Neural cell (in vitro differentiated cells): ENCODE measurements at regions not wholly inside any gene's neighbourhood (a gene's known extent, or its start where the extent isn't known, plus 50 kb on each side); places are given as distances from the start of the nearest gene placed in this dataset.

ENCODE experiments used
- H2AFZ ChIP-seq: fragments of 200-600, 300-800 bp; sonication (generic), shearing (Covaris generic); 2 replicates; pipeline ENCODE4 v1.6.0; 2014; ENCODE audit warnings: low read depth, mild to moderate bottlenecking, antibody characterized with exemption, low read length, moderate library complexity
- H3F3A ChIP-seq: fragments of 200-600 bp; shearing (Covaris generic); 2 replicates; pipeline ENCODE4 v1.6.1; 2016; ENCODE audit warnings: mild to moderate bottlenecking, moderate library complexity, mixed read lengths, antibody characterized with exemption, low read length; ENCODE audit not compliant: insufficient read depth, poor library complexity, severe bottlenecking
- H3K27ac ChIP-seq: fragments of 200-600, 300-800 bp; sonication (generic), shearing (Covaris generic); 2 replicates; pipeline ENCODE4 v1.5.1; 2014; ENCODE audit warnings: mild to moderate bottlenecking, low read length, moderate library complexity
- H3K27me3 ChIP-seq: fragments of 300-800, 200-600 bp; sonication (generic), shearing (Covaris generic); 2 replicates; pipeline ENCODE4 v1.6.0; 2014; ENCODE audit warnings: mild to moderate bottlenecking, low read depth, low read length, moderate library complexity; ENCODE audit not compliant: insufficient read depth
- H3K36me3 ChIP-seq: fragments of 300-800, 200-600 bp; sonication (generic), shearing (Covaris generic); 2 replicates; pipeline ENCODE4 v1.5.1; 2014; ENCODE audit warnings: mild to moderate bottlenecking, antibody characterized with exemption, low read length, moderate library complexity; ENCODE audit not compliant: insufficient read depth
- H3K4me2 ChIP-seq: fragments of 300-800, 200-600 bp; sonication (generic), shearing (Covaris generic); 2 replicates; pipeline ENCODE4 v1.6.0; 2014; ENCODE audit warnings: mild to moderate bottlenecking, low read length
- H3K4me3 ChIP-seq: fragments of 300-800, 200-600 bp; sonication (generic), shearing (Covaris generic); 2 replicates; pipeline ENCODE4 v1.5.1; 2014; ENCODE audit warnings: mild to moderate bottlenecking, low read length, moderate library complexity
- H3K79me2 ChIP-seq: fragments of 200-600 bp; shearing (Covaris generic); replicated peaks from 2 replicates; pipeline ENCODE4 v1.6.0; 2014; ENCODE audit warnings: mild to moderate bottlenecking, low read length, moderate library complexity; ENCODE audit not compliant: insufficient read depth
- H3K9ac ChIP-seq: fragments of 300-800, 200-600 bp; sonication (generic), shearing (Covaris generic); 2 replicates; pipeline ENCODE4 v1.6.1; 2016; ENCODE audit warnings: mild to moderate bottlenecking, low read length, mixed read lengths
- H3K9me2 ChIP-seq: fragments of 200-600 bp; shearing (Covaris generic); 2 replicates; pipeline ENCODE4 v1.6.1; 2016; ENCODE audit warnings: mild to moderate bottlenecking, low read length, mixed read lengths; ENCODE audit not compliant: insufficient read depth
- H3K9me3 ChIP-seq: fragments of 200-600, 300-800 bp; sonication (generic), shearing (Covaris generic); 2 replicates; pipeline ENCODE4 v1.6.1; 2016; ENCODE audit warnings: mild to moderate bottlenecking, mixed run types, low read length, moderate library complexity, mixed read lengths
- H4K20me1 ChIP-seq: fragments of 200-600 bp; shearing (Covaris generic); 2 replicates; pipeline ENCODE4 v1.6.1; 2016; ENCODE audit warnings: mild to moderate bottlenecking, mixed run types; ENCODE audit not compliant: insufficient read depth
- EP300 ChIP-seq: fragments of 450-650 bp; conservative IDR thresholded peaks from 2 replicates; pipeline ENCODE4 v1.6.1; 2014; ENCODE audit warnings: antibody characterized with exemption, mild to moderate bottlenecking, moderate library complexity; ENCODE audit not compliant: poor library complexity, severe bottlenecking
- EZH2 ChIP-seq: fragments of 200-600, 300-800 bp; shearing (Covaris generic), sonication (generic); IDR thresholded peaks from 2 replicates; pipeline ENCODE4 v1.6.1; 2014; ENCODE audit warnings: antibody characterized with exemption, low read length, borderline replicate concordance, mild to moderate bottlenecking; ENCODE audit not compliant: insufficient read depth, poor library complexity, severe bottlenecking
- MXI1 ChIP-seq: fragments of 450-650 bp; conservative IDR thresholded peaks from 2 replicates; pipeline ENCODE4 v1.6.1; 2014; ENCODE audit warnings: antibody characterized with exemption, mild to moderate bottlenecking; ENCODE audit not compliant: poor library complexity, severe bottlenecking
- POLR2AphosphoS5 ChIP-seq: IDR thresholded peaks from 2 replicates; pipeline ENCODE4 v1.6.1; 2012
- RAD21 ChIP-seq: fragments of 450-650 bp; conservative IDR thresholded peaks from 2 replicates; pipeline ENCODE4 v1.6.1; 2014; ENCODE audit warnings: antibody characterized with exemption, mild to moderate bottlenecking, moderate library complexity
- SMC3 ChIP-seq: fragments of 450-650 bp; conservative IDR thresholded peaks from 2 replicates; pipeline ENCODE4 v1.6.1; 2014; ENCODE audit warnings: antibody characterized with exemption, mild to moderate bottlenecking, moderate library complexity; ENCODE audit not compliant: poor library complexity
- TAF1 ChIP-seq: IDR thresholded peaks from 2 replicates; pipeline ENCODE4 v1.6.1; 2012; ENCODE audit warnings: low read depth
- TF ChIP-seq, protein P1 (sequence below): fragments of 450-650 bp; IDR thresholded peaks from 2 replicates; pipeline ENCODE4 v1.5.1; 2014; ENCODE audit warnings: antibody characterized with exemption, mild to moderate bottlenecking, moderate library complexity; ENCODE audit not compliant: poor library complexity, severe bottlenecking
- TF ChIP-seq, protein P2 (sequence below): IDR thresholded peaks from 2 replicates; pipeline ENCODE4 v1.6.1; 2012; ENCODE audit warnings: borderline replicate concordance

DNA sequence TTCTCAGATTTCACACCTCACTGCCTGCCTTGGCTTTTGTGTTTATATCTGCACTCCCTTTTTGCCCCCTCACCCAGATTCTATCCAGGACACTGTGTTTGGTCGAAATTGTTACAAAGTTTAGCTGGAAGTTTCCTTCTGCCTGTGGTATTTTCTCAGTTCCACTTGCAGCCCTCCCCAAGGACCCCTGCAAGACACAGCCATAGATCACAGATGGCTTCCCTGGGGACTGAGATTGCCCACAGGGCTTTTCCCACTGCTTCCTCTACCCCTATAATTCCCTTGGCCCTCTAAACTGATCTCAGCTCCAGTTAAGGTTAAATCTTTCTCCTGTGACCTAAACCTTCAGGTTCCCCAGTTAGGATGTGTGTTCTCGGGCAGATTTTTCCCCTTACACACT is 146.1 kb upstream of the C11orf87 start:
- no peaks in the 10 kb centered on the region for H3F3A ChIP-seq
- no peaks in the 10 kb centered on the region for H3K36me3 ChIP-seq
- H3K79me2 ChIP-seq, result no peaks in the 10 kb centered on the region
- H3K9ac ChIP-seq, result no peak overlapping the region
- H3K27me3 ChIP-seq, result no peaks in the 10 kb centered on the region
- H3K9me2 ChIP-seq, result no peaks in the 10 kb centered on the region
- no peak overlapping the region for H3K4me2 ChIP-seq
- no peaks in the 10 kb centered on the region for H4K20me1 ChIP-seq
- H3K9me3 ChIP-seq, result no peaks in the 10 kb centered on the region
- no peak overlapping the region for H3K27ac ChIP-seq
- no peak overlapping the region for H3K4me3 ChIP-seq
- H2AFZ ChIP-seq, result no peak overlapping the region
- TF ChIP-seq MXI1, result no peak
- TF ChIP-seq, protein P1, sequence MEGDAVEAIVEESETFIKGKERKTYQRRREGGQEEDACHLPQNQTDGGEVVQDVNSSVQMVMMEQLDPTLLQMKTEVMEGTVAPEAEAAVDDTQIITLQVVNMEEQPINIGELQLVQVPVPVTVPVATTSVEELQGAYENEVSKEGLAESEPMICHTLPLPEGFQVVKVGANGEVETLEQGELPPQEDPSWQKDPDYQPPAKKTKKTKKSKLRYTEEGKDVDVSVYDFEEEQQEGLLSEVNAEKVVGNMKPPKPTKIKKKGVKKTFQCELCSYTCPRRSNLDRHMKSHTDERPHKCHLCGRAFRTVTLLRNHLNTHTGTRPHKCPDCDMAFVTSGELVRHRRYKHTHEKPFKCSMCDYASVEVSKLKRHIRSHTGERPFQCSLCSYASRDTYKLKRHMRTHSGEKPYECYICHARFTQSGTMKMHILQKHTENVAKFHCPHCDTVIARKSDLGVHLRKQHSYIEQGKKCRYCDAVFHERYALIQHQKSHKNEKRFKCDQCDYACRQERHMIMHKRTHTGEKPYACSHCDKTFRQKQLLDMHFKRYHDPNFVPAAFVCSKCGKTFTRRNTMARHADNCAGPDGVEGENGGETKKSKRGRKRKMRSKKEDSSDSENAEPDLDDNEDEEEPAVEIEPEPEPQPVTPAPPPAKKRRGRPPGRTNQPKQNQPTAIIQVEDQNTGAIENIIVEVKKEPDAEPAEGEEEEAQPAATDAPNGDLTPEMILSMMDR, result no peak
- TF ChIP-seq POLR2AphosphoS5, result no peak
- TF ChIP-seq EZH2, result no peak
- TF ChIP-seq, protein P2, sequence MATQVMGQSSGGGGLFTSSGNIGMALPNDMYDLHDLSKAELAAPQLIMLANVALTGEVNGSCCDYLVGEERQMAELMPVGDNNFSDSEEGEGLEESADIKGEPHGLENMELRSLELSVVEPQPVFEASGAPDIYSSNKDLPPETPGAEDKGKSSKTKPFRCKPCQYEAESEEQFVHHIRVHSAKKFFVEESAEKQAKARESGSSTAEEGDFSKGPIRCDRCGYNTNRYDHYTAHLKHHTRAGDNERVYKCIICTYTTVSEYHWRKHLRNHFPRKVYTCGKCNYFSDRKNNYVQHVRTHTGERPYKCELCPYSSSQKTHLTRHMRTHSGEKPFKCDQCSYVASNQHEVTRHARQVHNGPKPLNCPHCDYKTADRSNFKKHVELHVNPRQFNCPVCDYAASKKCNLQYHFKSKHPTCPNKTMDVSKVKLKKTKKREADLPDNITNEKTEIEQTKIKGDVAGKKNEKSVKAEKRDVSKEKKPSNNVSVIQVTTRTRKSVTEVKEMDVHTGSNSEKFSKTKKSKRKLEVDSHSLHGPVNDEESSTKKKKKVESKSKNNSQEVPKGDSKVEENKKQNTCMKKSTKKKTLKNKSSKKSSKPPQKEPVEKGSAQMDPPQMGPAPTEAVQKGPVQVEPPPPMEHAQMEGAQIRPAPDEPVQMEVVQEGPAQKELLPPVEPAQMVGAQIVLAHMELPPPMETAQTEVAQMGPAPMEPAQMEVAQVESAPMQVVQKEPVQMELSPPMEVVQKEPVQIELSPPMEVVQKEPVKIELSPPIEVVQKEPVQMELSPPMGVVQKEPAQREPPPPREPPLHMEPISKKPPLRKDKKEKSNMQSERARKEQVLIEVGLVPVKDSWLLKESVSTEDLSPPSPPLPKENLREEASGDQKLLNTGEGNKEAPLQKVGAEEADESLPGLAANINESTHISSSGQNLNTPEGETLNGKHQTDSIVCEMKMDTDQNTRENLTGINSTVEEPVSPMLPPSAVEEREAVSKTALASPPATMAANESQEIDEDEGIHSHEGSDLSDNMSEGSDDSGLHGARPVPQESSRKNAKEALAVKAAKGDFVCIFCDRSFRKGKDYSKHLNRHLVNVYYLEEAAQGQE, result no peak
- TF ChIP-seq RAD21, result no peak
- TF ChIP-seq EP300, result no peak
- TF ChIP-seq SMC3, result no peak
- TF ChIP-seq TAF1, result no peak

DNA sequence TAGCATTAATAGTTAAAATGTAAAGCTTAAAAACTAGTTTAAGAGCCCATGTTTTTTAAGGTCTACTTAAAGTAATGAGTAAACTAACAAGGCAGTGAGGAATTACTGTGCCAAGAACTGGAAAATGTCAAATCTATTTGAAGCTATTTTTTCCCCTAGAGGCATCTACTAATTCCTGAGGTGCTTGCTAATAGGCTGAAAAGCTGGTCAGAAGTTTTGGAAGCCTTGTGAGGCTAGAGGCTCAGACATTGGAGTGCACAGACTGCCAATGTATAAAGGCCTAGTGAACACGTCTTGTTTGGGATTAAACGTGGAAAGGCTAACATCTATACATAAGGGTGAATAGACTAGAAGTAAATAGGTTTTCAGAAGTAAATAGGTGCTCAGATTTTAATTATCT is 136.5 kb upstream of the C11orf87 start:
- Histone ChIP-seq H3K4me3 (no peak overlapping the region), H3K9me3 (no peaks in the 10 kb centered on the region), H3K9ac (no peak overlapping the region), H3K27me3 (no peaks in the 10 kb centered on the region), H3F3A (no peaks in the 10 kb centered on the region), H4K20me1 (no peaks in the 10 kb centered on the region), H3K4me2 (no peak overlapping the region), H3K36me3 (no peaks in the 10 kb centered on the region), H3K79me2 (no peaks in the 10 kb centered on the region), H3K9me2 (no peaks in the 10 kb centered on the region), H3K27ac (no peak overlapping the region), H2AFZ (no peak overlapping the region)
- no peak for TF ChIP-seq EP300
- no peak for TF ChIP-seq RAD21
- TF ChIP-seq EZH2, result no peak
- no peak for TF ChIP-seq POLR2AphosphoS5
- no peak for TF ChIP-seq SMC3
- no peak for TF ChIP-seq MXI1
- TF ChIP-seq, protein P2, result no peak
- TF ChIP-seq, protein P1, result no peak
- TF ChIP-seq TAF1, result no peak
